ENCODE measurements at regions not wholly inside any gene's neighbourhood (a gene's known extent, or its start where the extent isn't known, plus 50 kb on each side); places are given as distances from the start of the nearest gene placed in this dataset.

GRCh38 chr10:113385021-113385999 lies 167.5 kb upstream of the HABP2 start:
- no peaks in the 10 kb centered on the region for H3K79me2 ChIP-seq (ENCODE audit: insufficient read depth, low read length)
- no peaks in the 10 kb centered on the region for H3K36me3 ChIP-seq (ENCODE audit: insufficient read depth, low read length)
- no peak overlapping the region for H3K9ac ChIP-seq (ENCODE audit: low read depth, low read length)
- no peaks in the 10 kb centered on the region for H4K20me1 ChIP-seq (ENCODE audit: insufficient read depth, low read length)
- 0 out of 2 replicates have a peak overlapping the region, but pooled peaks have one; percentile 53 for H2AFZ ChIP-seq (ENCODE audit: low read depth, low read length)
- H3K27ac ChIP-seq (ENCODE audit: low read length): no peak overlapping the region
- H3K9me3 ChIP-seq (ENCODE audit: insufficient read depth, low read length, severe bottlenecking): no peaks in the 10 kb centered on the region
- DNase-seq: peak; percentile 75
- peak; percentile 96 for ATAC-seq (ENCODE audit: insufficient read depth, low read depth)
- H3K27me3 ChIP-seq (ENCODE audit: insufficient read depth, low read length, poor library complexity): peaks cover 7% of the 10 kb centered on the region
- peak overlapping the region; percentile 37 for H3K4me2 ChIP-seq (ENCODE audit: insufficient read depth, low read length)
- no peak overlapping the region for H3K4me3 ChIP-seq (ENCODE audit: low read depth in 1 of 2, low read length in 2 of 2)
- TF ChIP-seq CTCF (IDR thresholded peaks at IDR 0.05; ENCODE audit: borderline replicate concordance, extremely low read depth, low read length, poor library complexity, severe bottlenecking): peak; percentile 88
- TF ChIP-seq EZH2 (IDR thresholded peaks at IDR 0.05; ENCODE audit: borderline replicate concordance, low read depth, low read length, severe bottlenecking): no peak
- peaks cover 24% of the 10 kb centered on the region for H3K4me1 ChIP-seq (ENCODE audit: insufficient read depth, low read length)

DNA sequence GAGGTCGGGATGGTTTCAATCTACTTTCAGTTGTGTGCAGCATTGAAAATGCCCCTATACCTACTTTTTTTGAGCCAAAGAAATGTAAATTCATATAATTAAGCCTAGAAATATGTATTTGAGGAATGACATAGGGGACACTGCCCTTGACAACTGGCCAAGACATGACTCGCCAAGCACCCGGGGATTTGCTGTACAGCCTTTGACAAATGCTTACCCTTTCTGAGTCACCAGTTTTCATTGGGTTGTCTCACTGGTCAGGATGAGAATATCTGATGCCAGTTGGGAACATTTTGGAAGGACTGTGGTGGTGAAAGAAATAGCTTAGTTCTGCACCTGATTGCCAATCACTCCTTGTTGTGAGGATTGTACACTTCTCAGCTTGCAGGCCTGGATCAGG lies 166.8 kb upstream of the HABP2 start:
- DNase-seq: no peak

DNA sequence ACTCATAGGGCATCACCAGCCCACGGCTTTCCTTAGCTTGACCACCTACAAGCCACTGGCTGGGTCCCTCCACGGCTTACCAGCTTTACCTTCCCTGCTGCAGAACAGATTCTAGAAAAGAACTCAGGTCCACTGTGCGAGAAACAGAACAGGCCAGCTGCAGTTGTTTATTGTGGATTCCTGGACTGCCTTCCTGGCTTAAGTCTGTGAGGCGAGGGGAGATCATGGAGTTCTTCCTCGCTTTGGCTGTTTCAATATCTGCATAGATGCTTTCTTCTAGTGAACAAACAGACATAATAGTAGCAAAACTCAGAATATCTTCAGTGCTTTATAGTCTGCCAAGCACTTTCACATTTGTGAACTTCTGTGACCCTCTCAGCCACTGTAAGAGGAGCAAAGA lies 162.9 kb upstream of the HABP2 start:
- Histone ChIP-seq H3K36me3 (ENCODE audit: insufficient read depth, low read length) (no peaks in the 10 kb centered on the region), H3K79me2 (ENCODE audit: insufficient read depth, low read length) (no peaks in the 10 kb centered on the region), H3K4me2 (ENCODE audit: insufficient read depth, low read length) (no peak overlapping the region), H3K27ac (ENCODE audit: low read length) (no peak overlapping the region), H4K20me1 (ENCODE audit: insufficient read depth, low read length) (no peaks in the 10 kb centered on the region), H3K4me1 (ENCODE audit: insufficient read depth, low read length) (peaks cover 5% of the 10 kb centered on the region; the same call in 1 of the 2 replicates), H2AFZ (ENCODE audit: low read depth, low read length) (no peak overlapping the region), H3K9ac (ENCODE audit: low read depth, low read length) (no peak overlapping the region), H3K4me3 (ENCODE audit: low read depth in 1 of 2, low read length in 2 of 2) (no peak overlapping the region), H3K27me3 (ENCODE audit: insufficient read depth, low read length, poor library complexity) (peaks cover 12% of the 10 kb centered on the region), H3K9me3 (ENCODE audit: insufficient read depth, low read length, severe bottlenecking) (no peaks in the 10 kb centered on the region)
- no peak for ATAC-seq (ENCODE audit: insufficient read depth, low read depth)
- DNase-seq: no peak
- TF ChIP-seq CTCF (IDR thresholded peaks at IDR 0.05; ENCODE audit: borderline replicate concordance, extremely low read depth, low read length, poor library complexity, severe bottlenecking) (no peak), EZH2 (IDR thresholded peaks at IDR 0.05; ENCODE audit: borderline replicate concordance, low read depth, low read length, severe bottlenecking) (no peak)

More for the DNA sequence above, 166.8 kb upstream of the HABP2 start:
- no peaks in the 10 kb centered on the region for H4K20me1 ChIP-seq (ENCODE audit: insufficient read depth, low read length)
- ATAC-seq (ENCODE audit: insufficient read depth, low read depth): no peak
- H2AFZ ChIP-seq (ENCODE audit: low read depth, low read length): no peak overlapping the region
- H3K36me3 ChIP-seq (ENCODE audit: insufficient read depth, low read length): no peaks in the 10 kb centered on the region
- peaks cover 12% of the 10 kb centered on the region for H3K27me3 ChIP-seq (ENCODE audit: insufficient read depth, low read length, poor library complexity)
- H3K9ac ChIP-seq (ENCODE audit: low read depth, low read length): no peak overlapping the region
- no peak overlapping the region for H3K4me3 ChIP-seq (ENCODE audit: low read depth in 1 of 2, low read length in 2 of 2)
- H3K4me1 ChIP-seq (ENCODE audit: insufficient read depth, low read length): peaks cover 24% of the 10 kb centered on the region
- H3K4me2 ChIP-seq (ENCODE audit: insufficient read depth, low read length): no peak overlapping the region
- H3K27ac ChIP-seq (ENCODE audit: low read length): no peak overlapping the region
- H3K9me3 ChIP-seq (ENCODE audit: insufficient read depth, low read length, severe bottlenecking): no peaks in the 10 kb centered on the region
- no peaks in the 10 kb centered on the region for H3K79me2 ChIP-seq (ENCODE audit: insufficient read depth, low read length)
- no peak for TF ChIP-seq CTCF (IDR thresholded peaks at IDR 0.05; ENCODE audit: borderline replicate concordance, extremely low read depth, low read length, poor library complexity, severe bottlenecking)
- TF ChIP-seq EZH2 (IDR thresholded peaks at IDR 0.05; ENCODE audit: borderline replicate concordance, low read depth, low read length, severe bottlenecking): no peak
